NCI-H82 treated with DMSO at 0.1 percent for 48 hours (cell line): ENCODE measurements at regions not wholly inside any gene's neighbourhood (a gene's known extent, or its start where the extent isn't known, plus 50 kb on each side); places are given as distances from the start of the nearest gene placed in this dataset.
A peak's percentile ranks its signal among the peaks of the same experiment; 100 is the strongest.

Experiments used
- DNase-seq: peaks from one replicate; lab custom pipeline; 2025; ENCODE audit not compliant: unreplicated experiment; lab: John Stamatoyannopoulos, UW

DNA sequence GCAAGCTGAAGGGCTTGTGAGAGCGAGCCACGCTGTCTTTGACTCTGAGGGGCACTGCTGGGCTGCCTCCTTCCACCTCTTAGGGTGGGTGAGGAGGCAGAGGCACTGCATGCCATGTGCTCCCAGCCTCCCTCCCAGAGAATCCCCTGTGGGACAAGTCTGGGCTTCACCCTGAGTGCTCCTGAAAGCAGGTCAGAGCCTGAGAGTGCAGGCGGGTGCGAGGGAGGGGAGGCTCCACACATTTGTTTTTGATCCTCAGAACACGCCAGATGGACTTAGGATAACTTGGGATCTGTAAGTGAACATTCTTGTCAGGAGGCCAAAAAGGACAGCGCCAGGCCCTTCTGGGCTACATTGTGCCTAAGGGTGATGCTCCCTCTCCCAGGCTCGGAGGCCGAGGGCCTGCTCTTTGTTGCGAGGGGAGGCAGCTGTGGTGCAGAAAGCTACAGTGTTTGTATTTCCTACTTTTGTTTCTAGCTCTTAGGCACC is 155.4 kb downstream of the TMX1 start:
- peak; percentile 86 for DNase-seq

DNA sequence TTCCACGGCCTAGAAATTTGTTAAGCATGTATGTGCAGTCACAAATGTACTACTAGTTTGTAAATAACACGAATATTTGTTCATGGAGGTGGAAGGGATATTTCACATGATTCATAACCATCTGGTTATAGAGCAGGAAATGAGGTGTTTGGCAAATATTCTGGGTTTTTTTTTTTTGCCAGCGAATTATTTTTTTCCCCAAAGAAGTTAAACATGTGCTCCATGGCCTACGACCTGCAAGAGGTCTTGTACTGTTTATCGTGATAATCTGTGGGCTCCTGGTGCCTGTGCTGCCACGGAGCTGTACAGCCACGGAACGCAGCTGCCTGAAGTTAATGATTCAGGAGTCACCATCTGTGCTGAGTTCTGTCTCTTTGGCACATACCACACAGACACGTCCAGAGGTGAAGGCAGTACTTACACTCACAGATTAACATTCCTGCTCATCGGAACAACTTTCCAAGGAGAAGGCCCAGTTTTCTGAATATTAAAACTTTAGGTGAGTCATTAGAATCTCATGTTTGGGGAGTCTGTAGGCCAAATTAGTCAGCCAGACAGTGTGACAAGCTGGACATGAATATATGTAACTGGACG is 156.3 kb downstream of the TMX1 start:
- peak; percentile 46 for DNase-seq

GRCh38 chr14:51398898-51399297 is 158.9 kb downstream of the TMX1 start:
- DNase-seq = no peak

- DNase-seq = no peak
Measured at GRCh38 chr14:51400139-51400538, 160.1 kb downstream of the TMX1 start.

GRCh38 chr14:51401272-51401671 is 161.2 kb downstream of the TMX1 start:
- no peak for DNase-seq

DNA sequence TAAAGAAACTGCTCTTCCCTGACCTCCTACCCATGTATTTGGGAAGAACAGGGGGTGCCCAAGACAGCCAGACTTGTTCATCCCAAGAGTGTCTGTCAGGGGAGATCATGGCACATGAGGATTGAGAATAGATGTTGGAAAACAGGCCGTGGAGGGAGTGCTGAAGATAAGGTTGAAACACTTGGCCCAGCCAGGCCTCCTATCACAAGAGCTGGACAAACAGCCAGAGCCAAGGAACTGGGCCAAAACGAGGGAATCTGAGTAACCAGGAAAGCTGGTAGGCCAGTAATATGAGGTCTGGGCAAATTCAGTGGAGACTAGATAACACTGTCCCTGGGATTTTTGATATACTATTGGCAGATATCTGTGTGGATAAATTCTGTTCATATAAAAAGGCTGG is 161.7 kb downstream of the TMX1 start:
- DNase-seq = no peak

GRCh38 chr14:51410897-51411296 is 170.8 kb downstream of the TMX1 start:
- no peak for DNase-seq

- no peak for DNase-seq
Measured at GRCh38 chr14:51419685-51420084, 179.6 kb downstream of the TMX1 start.

DNA sequence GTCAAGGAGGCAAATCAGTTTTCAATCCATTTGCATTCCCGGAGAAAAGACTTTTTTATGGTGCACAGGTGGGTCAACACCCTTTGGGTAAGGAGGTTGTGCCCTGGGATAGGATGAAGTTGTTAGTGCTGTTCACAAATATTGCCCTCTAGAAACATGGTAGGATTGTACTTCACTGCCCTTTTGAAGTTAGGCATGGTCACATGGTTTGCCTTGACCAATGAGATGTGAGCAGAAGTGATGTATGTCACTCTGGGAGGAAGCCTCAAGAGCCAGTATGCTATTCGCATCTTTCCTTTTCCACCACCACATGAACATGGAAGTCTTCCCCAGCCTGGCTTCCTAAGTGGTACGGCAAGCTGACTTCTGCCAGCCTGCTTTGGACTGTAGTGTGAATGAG is 182.7 kb downstream of the TMX1 start:
- no peak for DNase-seq

DNA sequence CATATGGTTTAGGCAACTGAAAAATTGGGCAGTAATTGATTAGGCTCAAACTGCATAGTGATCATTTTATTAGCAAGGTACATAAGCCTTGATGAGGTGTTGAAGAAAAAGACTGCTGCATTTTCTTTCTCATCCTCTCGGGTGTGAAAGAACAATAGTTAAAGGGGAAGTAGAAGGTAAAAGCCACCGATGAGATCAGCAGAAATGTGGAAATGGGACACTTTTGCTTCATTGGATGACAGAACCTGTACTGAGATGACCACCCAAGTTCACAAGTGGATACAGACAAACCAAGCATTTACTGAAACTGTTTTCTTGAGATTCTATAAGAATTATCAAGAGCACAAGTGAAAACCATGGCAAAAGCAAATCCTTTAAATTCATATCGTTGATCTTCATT is 184.0 kb downstream of the TMX1 start:
- no peak for DNase-seq

- DNase-seq = no peak
Measured at GRCh38 chr14:51424561-51425251, 184.7 kb downstream of the TMX1 start.

DNA sequence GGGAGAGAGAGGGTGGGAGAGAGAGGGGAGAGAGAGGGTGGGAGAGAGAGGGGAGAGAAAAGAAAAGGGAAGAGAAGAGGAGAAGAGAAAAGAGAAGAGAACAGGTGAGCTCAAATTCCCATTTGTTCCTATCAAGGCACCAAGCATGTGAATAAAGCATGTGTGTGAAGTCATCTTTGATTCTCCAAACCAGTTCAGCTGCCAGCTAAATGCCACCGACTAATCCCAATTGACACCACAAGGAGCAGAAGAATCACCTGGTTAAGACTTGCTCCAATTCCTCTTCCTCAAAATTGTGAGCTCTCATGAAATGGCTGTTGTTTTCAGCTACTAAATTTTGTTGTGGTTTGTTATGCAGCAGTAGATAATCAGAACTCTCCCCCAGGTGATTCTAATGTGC is 188.9 kb downstream of the TMX1 start:
- no peak for DNase-seq

- DNase-seq = no peak
Measured at GRCh38 chr14:51430079-51430478, 190.0 kb downstream of the TMX1 start.

DNA sequence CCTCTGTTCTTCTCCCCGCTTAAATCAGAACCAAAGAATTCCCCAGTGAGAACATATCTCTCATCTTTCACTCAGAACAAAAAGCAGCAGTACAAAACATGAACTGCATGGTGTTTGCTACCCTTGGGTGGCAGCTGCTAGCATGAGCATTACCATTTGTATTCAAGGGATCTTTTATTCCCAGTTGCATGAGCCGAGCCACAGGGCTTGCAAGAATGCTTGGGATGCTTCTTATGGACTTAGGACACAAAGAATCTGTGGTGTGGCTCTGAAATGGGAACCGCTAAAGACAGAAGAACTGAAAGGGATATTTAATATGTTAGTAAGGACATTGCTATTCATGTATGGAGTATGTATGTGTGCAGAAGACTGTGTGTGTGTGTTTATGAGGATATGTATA is 190.6 kb downstream of the TMX1 start:
- DNase-seq = no peak

DNA sequence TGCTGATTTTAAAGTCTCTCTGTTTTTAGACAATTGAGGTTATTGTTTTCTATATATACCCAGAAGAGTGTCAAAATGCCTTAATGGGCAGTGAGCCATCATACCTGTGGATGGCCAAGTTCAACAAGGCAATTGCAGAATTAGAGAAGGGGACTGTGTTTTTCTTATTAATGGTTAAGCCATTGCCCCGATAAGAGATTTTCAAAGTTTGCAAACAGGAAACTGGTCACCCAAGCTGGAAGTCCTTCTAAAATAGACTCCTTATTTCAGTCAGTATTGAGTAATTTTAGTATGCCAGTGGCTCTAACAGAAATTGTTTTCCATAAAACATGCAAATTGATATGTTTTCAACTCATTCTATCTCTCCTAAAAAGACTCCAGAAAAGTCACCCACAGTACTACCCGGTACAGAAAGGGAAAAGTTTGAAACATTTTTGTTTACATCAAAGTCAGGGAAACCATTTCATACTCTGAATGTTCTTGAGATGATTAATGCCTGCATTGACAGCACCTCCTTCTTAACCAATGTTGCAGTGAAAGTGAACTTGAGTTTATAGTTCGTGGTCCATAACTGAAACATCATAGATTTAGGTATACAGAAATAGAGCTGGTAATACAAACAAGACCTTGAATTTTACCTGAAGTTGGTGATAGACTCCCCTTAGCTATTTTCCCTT is 191.1 kb downstream of the TMX1 start:
- DNase-seq = no peak

DNA sequence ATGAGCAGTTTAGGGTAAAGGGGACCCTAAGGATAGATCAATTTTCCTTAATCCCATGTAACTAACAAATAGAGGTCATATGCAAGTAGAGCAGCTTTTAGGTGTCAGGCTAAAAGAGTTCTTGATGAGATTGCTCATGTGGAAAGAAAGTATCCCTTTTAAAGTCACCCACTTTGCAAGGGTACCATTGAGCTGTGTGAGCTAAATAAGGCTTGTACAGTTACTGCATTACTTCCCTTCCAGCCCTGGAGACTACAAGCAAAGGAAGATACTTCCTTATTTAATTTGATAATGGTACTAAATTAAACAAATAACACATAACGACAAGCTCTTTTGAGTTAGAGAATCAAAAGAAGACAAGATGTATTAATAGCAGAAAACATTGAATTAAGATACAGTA is 191.7 kb downstream of the TMX1 start:
- DNase-seq = no peak

GRCh38 chr14:51432302-51432948 is 192.4 kb downstream of the TMX1 start:
- no peak for DNase-seq

DNA sequence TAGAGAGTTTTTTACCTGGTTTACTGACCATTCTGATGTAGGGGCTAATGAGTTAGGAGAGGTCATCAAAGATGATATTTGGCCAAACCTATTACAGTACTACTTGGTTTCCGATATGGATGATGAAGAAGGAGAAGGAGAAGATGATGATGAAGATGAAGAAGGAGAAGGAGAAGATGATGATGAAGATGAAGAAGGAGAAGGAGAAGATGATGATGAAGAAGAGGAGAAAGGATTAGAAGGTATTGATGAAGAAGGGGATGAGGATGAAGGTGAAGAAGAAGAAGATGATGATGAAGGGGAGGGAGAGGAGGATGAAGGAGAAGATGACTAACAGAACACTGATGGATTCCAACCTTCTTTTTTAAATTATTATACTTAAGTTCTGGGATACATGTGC is 196.6 kb downstream of the TMX1 start:
- no peak for DNase-seq

DNA sequence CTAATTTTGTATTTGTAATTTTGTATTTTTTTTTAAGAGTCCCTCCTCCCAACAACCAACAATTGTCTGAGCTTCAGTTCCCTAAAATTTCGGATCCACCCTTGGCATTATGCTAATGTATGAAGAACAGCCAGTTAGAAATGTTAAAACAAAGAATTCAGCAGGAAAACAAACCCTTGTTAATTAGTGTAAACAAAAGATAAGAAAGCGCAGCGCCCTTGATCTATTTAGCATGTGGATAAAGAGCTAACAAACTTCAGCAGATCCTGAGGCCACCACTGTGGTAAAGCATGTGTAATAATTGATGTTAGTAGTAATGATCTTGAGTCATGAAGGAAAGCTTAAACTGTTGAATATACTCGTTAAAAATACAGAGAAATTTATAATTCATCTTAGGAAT is 199.8 kb downstream of the TMX1 start:
- no peak for DNase-seq

DNA sequence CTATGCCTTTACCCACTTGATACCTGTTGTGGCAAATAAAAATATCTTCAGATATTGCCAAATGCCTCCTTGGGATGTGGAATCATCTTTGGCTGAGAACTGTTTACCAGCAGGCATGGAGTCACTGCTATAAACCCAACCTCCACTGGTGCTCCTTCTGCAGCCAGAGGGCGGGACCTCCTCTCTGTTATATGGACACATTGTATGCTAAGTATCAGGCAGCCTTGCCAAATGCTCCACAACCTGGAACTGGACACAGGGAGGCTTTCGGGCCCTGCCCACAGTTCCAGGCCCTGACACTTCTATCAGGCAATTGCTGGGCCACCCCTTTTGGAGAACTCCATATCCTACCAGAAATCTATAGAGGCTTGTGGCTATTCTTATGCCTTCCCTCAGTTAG is 201.0 kb downstream of the TMX1 start:
- DNase-seq = no peak

DNA sequence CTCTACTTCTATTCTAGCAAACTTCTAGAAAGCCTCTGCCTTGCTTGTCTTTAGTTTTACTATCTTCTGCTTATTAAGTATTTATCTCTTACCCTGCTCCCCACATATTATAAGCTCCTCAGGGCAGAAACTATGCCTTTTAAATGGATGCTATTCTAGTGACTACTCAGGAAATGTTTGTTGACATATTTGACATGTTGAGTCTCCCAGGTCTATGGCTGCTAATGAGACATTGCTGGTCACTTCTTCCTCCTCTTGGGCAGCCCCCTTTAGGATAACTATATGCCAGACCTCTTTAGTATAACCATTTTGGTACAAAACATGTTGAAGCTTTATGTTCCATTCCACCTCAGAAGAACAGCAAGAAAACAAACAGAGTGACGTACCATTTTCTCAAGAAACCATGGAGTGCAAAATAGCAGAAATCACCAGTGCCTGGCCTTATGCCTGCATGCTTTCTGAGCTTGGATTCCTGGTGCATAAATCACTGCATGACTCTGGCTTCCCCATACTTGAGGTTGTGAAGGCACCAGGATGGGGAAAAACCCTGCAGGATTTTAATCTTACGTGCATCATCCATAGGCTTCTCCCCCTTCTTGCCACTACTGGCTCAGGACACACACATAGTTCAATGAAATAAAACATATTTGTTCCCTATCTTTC is 202.6 kb downstream of the TMX1 start:
- DNase-seq = no peak
